Neutrophil (primary cell): ENCODE measurements at regions not wholly inside any gene's neighbourhood (a gene's known extent, or its start where the extent isn't known, plus 50 kb on each side); places are given as distances from the start of the nearest gene placed in this dataset.

Experiments
- H3K27ac ChIP-seq: fragments of 200-600 bp; sonication (generic); 2 replicates; pipeline ENCODE4 v1.5.1; 2016; ENCODE audit warnings: mild to moderate bottlenecking, moderate library complexity
- H3K27me3 ChIP-seq: fragments of 200-600 bp; sonication (generic); 2 replicates; pipeline ENCODE4 v1.6.0; 2016; ENCODE audit warnings: mild to moderate bottlenecking
- H3K36me3 ChIP-seq: fragments of 200-600 bp; sonication (generic); 2 replicates; pipeline ENCODE4 v1.5.1; 2017
- H3K4me1 ChIP-seq, 2 experiments: fragments of 200-600 bp in 1 of 2; sonication (generic) in 1 of 2; 1 replicate in 1 of 2; 2 replicates in 1 of 2; pipeline versions ENCODE4 v1.5.1 to v1.6.1; 2013 to 2016; ENCODE audit warnings: low read depth in 1 of 2, low read length in 1 of 2, mild to moderate bottlenecking in 1 of 2, moderate library complexity in 1 of 2; ENCODE audit not compliant: control insufficient read depth in 1 of 2, insufficient read depth in 1 of 2
- H3K4me3 ChIP-seq, 2 experiments: fragments of 200-600 bp in 1 of 2; sonication (generic) in 1 of 2; 1 replicate in 1 of 2; 2 replicates in 1 of 2; pipeline ENCODE4 v1.5.1; 2013 to 2016; ENCODE audit warnings: low read depth in 1 of 2, low read length in 1 of 2, mild to moderate bottlenecking in 1 of 2, moderate library complexity in 1 of 2
- H3K9me3 ChIP-seq: fragments of 200-600 bp; sonication (generic); 2 replicates; pipeline ENCODE4 v1.5.1; 2016
- TF ChIP-seq, protein P1 (sequence below): fragments of 200-600 bp; sonication (generic); IDR thresholded peaks from 2 replicates; pipeline ENCODE4 v1.5.1; 2016; ENCODE audit warnings: antibody characterized with exemption

GRCh38 chr18:22566703-22567420 lies 149.1 kb upstream of the CTAGE1 start:
- H3K9me3 ChIP-seq, result no peaks in the 10 kb centered on the region
- peaks cover 54% of the 10 kb centered on the region for H3K27me3 ChIP-seq
- no peaks in the 10 kb centered on the region for H3K36me3 ChIP-seq
- no peak overlapping the region for H3K4me3 ChIP-seq
- H3K4me1 ChIP-seq, result no peaks in the 10 kb centered on the region
- TF ChIP-seq, protein P1, sequence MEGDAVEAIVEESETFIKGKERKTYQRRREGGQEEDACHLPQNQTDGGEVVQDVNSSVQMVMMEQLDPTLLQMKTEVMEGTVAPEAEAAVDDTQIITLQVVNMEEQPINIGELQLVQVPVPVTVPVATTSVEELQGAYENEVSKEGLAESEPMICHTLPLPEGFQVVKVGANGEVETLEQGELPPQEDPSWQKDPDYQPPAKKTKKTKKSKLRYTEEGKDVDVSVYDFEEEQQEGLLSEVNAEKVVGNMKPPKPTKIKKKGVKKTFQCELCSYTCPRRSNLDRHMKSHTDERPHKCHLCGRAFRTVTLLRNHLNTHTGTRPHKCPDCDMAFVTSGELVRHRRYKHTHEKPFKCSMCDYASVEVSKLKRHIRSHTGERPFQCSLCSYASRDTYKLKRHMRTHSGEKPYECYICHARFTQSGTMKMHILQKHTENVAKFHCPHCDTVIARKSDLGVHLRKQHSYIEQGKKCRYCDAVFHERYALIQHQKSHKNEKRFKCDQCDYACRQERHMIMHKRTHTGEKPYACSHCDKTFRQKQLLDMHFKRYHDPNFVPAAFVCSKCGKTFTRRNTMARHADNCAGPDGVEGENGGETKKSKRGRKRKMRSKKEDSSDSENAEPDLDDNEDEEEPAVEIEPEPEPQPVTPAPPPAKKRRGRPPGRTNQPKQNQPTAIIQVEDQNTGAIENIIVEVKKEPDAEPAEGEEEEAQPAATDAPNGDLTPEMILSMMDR, result no peak
- no peak overlapping the region for H3K27ac ChIP-seq

GRCh38 chr18:22567794-22568193 lies 150.1 kb upstream of the CTAGE1 start:
- Histone ChIP-seq H3K4me1 (no peaks in the 10 kb centered on the region), H3K27me3 (peaks cover 45% of the 10 kb centered on the region), H3K4me3 (no peak overlapping the region), H3K9me3 (no peaks in the 10 kb centered on the region), H3K36me3 (no peaks in the 10 kb centered on the region), H3K27ac (no peak overlapping the region)
- TF ChIP-seq, protein P1, result no peak

- peaks cover 18% of the 10 kb centered on the region for H3K27me3 ChIP-seq
- H3K4me1 ChIP-seq, result no peaks in the 10 kb centered on the region
- no peak overlapping the region for H3K4me3 ChIP-seq
- no peak overlapping the region for H3K27ac ChIP-seq
- no peaks in the 10 kb centered on the region for H3K9me3 ChIP-seq
- H3K36me3 ChIP-seq, result no peaks in the 10 kb centered on the region
- TF ChIP-seq, protein P1, result no peak
These were observed 152.8 kb upstream of the CTAGE1 start for GRCh38 chr18:22570492-22570891.

DNA sequence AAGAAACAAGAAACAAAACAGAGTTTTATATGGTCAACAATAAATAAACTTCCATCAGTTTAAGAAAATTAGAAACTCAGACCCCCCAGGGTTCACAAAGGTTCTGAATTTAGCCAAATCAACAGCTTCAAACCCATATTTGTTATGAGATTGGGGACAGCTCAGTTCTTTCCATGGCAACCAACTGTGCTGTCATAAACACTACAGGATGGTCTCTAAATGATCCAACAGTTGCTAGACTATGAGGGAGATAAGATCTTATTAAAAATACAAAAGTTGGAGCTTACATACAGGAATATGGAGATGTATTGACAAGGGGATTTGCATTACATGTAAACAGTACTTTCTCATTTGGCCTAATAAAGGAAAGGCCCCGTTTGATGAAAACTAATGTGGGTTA lies 154.6 kb upstream of the CTAGE1 start:
- TF ChIP-seq, protein P1, result no peak
- H3K36me3 ChIP-seq, result no peaks in the 10 kb centered on the region
- H3K4me3 ChIP-seq, result no peak overlapping the region
- H3K27me3 ChIP-seq, result peaks cover 9% of the 10 kb centered on the region
- no peaks in the 10 kb centered on the region for H3K4me1 ChIP-seq
- H3K9me3 ChIP-seq, result no peaks in the 10 kb centered on the region
- H3K27ac ChIP-seq, result no peak overlapping the region

- Histone ChIP-seq H3K27ac (no peak overlapping the region), H3K4me3 (no peak overlapping the region), H3K36me3 (no peaks in the 10 kb centered on the region), H3K9me3 (no peaks in the 10 kb centered on the region), H3K27me3 (no peaks in the 10 kb centered on the region), H3K4me1 (no peaks in the 10 kb centered on the region)
- TF ChIP-seq, protein P1, result no peak
These were observed 161.6 kb upstream of the CTAGE1 start for GRCh38 chr18:22579271-22579670.
